ENCODE measurements at regions not wholly inside any gene's neighbourhood (a gene's known extent, or its start where the extent isn't known, plus 50 kb on each side); places are given as distances from the start of the nearest gene placed in this dataset.

GRCh38 chr4:124861761-124862160 is 149.2 kb upstream of the ANKRD50 start:
- Histone ChIP-seq H3K4me2 (ENCODE audit: insufficient read depth, low read length) (no peak overlapping the region), H3K9me3 (replicated peaks; ENCODE audit: control insufficient read depth, insufficient read depth, low read length) (no peaks in the 10 kb centered on the region), H3K4me1 (ENCODE audit: control insufficient read depth, extremely low read depth, insufficient read depth, low read length) (no peaks in the 10 kb centered on the region), H3K9ac (replicated peaks; ENCODE audit: extremely low read depth, insufficient read depth, low read length) (no peak overlapping the region), H3K9me1 (replicated peaks; ENCODE audit: control insufficient read depth, extremely low read depth, insufficient read depth, low read length) (no peaks in the 10 kb centered on the region), H3K27me3 (ENCODE audit: control insufficient read depth in 2 of 2, insufficient read depth in 2 of 2, low read length in 2 of 2) (no peaks in the 10 kb centered on the region), H3K27ac (ENCODE audit: insufficient read depth, low read depth, low read length) (no peak overlapping the region), H3K79me2 (ENCODE audit: control insufficient read depth, insufficient read depth, low read length) (no peaks in the 10 kb centered on the region), H3K4me3 (replicated peaks in 1 of 3; ENCODE audit: insufficient read depth in 1 of 3, low read depth in 1 of 3, low read length in 3 of 3) (no peak overlapping the region), H3K36me3 (ENCODE audit: control insufficient read depth in 2 of 2, extremely low read depth in 1 of 2, insufficient read depth in 2 of 2, low read length in 2 of 2) (no peaks in the 10 kb centered on the region), H4K20me1 (replicated peaks; ENCODE audit: control insufficient read depth, extremely low read depth, insufficient read depth, low read length) (no peaks in the 10 kb centered on the region), H2AFZ (ENCODE audit: low read depth, low read length) (no peak overlapping the region)
- intact Hi-C loops (cut with micrococcal nuclease) (no loop called here), dilution Hi-C loops (cut with MboI; ENCODE audit: extremely low pct_ligation_motif_present, low sequenced_read_pairs) (no loop called here)
- TF ChIP-seq JUN (IDR thresholded peaks at IDR 0.05; ENCODE audit: borderline replicate concordance, insufficient read depth, insufficient read length, low read depth) = no peak
- TF ChIP-seq POLR2AphosphoS5 (IDR thresholded peaks at IDR 0.05; ENCODE audit: insufficient read depth, low read depth, low read length) = no peak
- ChIA-PET POLR2A (no interaction called here), CTCF (interaction anchor here (1.3 kb wide), 1 partner anchor 11 kb away, joined by 3 read pairs; no protein-coding TSS in a partner anchor)
- no TSS peak for BruUV-seq (replicated peaks)
- FAIRE-seq (no peak), DNase-seq (ENCODE audit: low read depth, low spot score) (no peak)

DNA sequence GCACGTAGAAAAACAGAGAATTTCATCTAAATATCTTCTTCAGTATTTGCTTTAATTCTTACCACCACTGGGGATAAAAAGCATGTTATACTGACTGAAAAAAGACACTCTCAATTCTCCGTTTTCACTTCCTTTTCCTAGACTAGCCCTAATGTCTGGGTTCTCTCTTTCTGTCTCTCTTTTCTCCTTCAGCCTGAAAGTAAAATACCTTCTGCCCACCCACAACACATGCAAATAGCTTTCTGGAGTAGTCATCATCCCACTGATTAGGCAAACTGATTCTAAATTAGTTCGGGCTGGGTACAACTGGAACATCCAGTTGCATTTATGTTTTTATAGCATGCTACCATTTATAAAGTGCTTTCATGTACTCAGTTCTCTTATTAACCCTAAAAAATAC is 142.4 kb upstream of the ANKRD50 start:
- no peak for FAIRE-seq
- CTCF ChIA-PET = interaction anchor here (1.2 kb wide), 1 partner anchor 168 kb away, joined by 3 read pairs; no protein-coding TSS in a partner anchor

More for the DNA sequence above, 142.4 kb upstream of the ANKRD50 start:
- Histone ChIP-seq H3K9me3 (replicated peaks; ENCODE audit: control insufficient read depth, insufficient read depth, low read length) (no peaks in the 10 kb centered on the region), H2AFZ (ENCODE audit: low read depth, low read length) (no peak overlapping the region), H3K9me1 (replicated peaks; ENCODE audit: control insufficient read depth, extremely low read depth, insufficient read depth, low read length) (no peaks in the 10 kb centered on the region), H3K9ac (replicated peaks; ENCODE audit: extremely low read depth, insufficient read depth, low read length) (no peak overlapping the region), H3K79me2 (ENCODE audit: control insufficient read depth, insufficient read depth, low read length) (no peaks in the 10 kb centered on the region), H3K36me3 (ENCODE audit: control insufficient read depth in 2 of 2, extremely low read depth in 1 of 2, insufficient read depth in 2 of 2, low read length in 2 of 2) (no peaks in the 10 kb centered on the region), H3K4me1 (ENCODE audit: control insufficient read depth, extremely low read depth, insufficient read depth, low read length) (no peaks in the 10 kb centered on the region), H3K27me3 (ENCODE audit: control insufficient read depth in 2 of 2, insufficient read depth in 2 of 2, low read length in 2 of 2) (no peaks in the 10 kb centered on the region), H3K4me2 (ENCODE audit: insufficient read depth, low read length) (no peak overlapping the region), H3K27ac (ENCODE audit: insufficient read depth, low read depth, low read length) (no peak overlapping the region), H4K20me1 (replicated peaks; ENCODE audit: control insufficient read depth, extremely low read depth, insufficient read depth, low read length) (no peaks in the 10 kb centered on the region), H3K4me3 (replicated peaks in 1 of 3; ENCODE audit: insufficient read depth in 1 of 3, low read depth in 1 of 3, low read length in 3 of 3) (no peak overlapping the region)
- no peak for DNase-seq (ENCODE audit: low read depth, low spot score)
- TF ChIP-seq GATA2 (IDR thresholded peaks at IDR 0.05; ENCODE audit: insufficient read depth, insufficient read length, low read depth, low read length) (no peak), EZH2 (IDR thresholded peaks at IDR 0.05; ENCODE audit: borderline replicate concordance, low read depth, low read length, severe bottlenecking) (no peak), CTCF (IDR thresholded peaks at IDR 0.05; ENCODE audit: extremely low read depth in 1 of 2, insufficient read depth in 1 of 2, low read depth in 1 of 2, low read length in 2 of 2) (no peak), POLR2AphosphoS5 (IDR thresholded peaks at IDR 0.05; ENCODE audit: insufficient read depth, low read depth, low read length) (no peak), POLR2A (IDR thresholded peaks at IDR 0.05; ENCODE audit: low read depth, low read length) (no peak), FOS (IDR thresholded peaks at IDR 0.05; ENCODE audit: borderline replicate concordance, insufficient read depth, low read length) (no peak), JUN (IDR thresholded peaks at IDR 0.05; ENCODE audit: borderline replicate concordance, insufficient read depth, insufficient read length, low read depth) (no peak), MYC (IDR thresholded peaks at IDR 0.05; ENCODE audit: low read depth, low read length) (no peak)
- TF ChIP-seq, protein P1, sequence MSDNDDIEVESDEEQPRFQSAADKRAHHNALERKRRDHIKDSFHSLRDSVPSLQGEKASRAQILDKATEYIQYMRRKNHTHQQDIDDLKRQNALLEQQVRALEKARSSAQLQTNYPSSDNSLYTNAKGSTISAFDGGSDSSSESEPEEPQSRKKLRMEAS (IDR thresholded peaks at IDR 0.05; ENCODE audit: insufficient read depth, insufficient read length) = no peak
- POLR2A ChIA-PET = no interaction called here
- intact Hi-C loops (cut with micrococcal nuclease) (no loop called here), dilution Hi-C loops (cut with MboI; ENCODE audit: extremely low pct_ligation_motif_present, low sequenced_read_pairs) (no loop called here)
- no TSS peak for BruUV-seq (replicated peaks)
